CD8-positive, alpha-beta memory T cell (primary cell): ENCODE measurements at regions not wholly inside any gene's neighbourhood (a gene's known extent, or its start where the extent isn't known, plus 50 kb on each side); places are given as distances from the start of the nearest gene placed in this dataset.

Experiments used
- CTCF ChIA-PET: fragments of 350-600 bp; sonication (Branson Sonifier 250); formaldehyde crosslinking; loops from one replicate; lab custom pipeline; 2021; ENCODE audit warnings: antibody characterized with exemption; lab: Charles Lee
- POLR2A ChIA-PET: fragments of 350-600 bp; sonication (Branson Sonifier 250); formaldehyde crosslinking; loops from one replicate; lab custom pipeline; 2021; ENCODE audit warnings: antibody characterized with exemption; lab: Charles Lee
- DNase-seq, 5 donors: peaks; one replicate each; pipeline versions ENCODE4 v3.0.0 to v3.0.0-alpha.2; 2020 to 2022; ENCODE audit warnings: mixed read lengths in 1 of 5
- H3K27ac ChIP-seq: one replicate; pipeline ENCODE4 v1.7.0; 2013; ENCODE audit warnings: low read depth, mild to moderate bottlenecking, low read length, moderate library complexity
- H3K27me3 ChIP-seq: 2 replicates; pipeline ENCODE4 v1.7.0; 2013; ENCODE audit warnings: low read length, mild to moderate bottlenecking; ENCODE audit not compliant: insufficient read depth, poor library complexity, severe bottlenecking
- H3K36me3 ChIP-seq: 2 replicates; pipeline ENCODE4 v1.7.0; 2013; ENCODE audit warnings: mild to moderate bottlenecking, low read length, moderate library complexity; ENCODE audit not compliant: insufficient read depth
- H3K4me1 ChIP-seq: 2 replicates; pipeline ENCODE4 v1.7.0; 2013; ENCODE audit warnings: mild to moderate bottlenecking, low read length, moderate library complexity; ENCODE audit not compliant: insufficient read depth
- H3K4me3 ChIP-seq: 2 replicates; pipeline ENCODE4 v1.7.0; 2013; ENCODE audit warnings: mild to moderate bottlenecking, low read length
- H3K9me3 ChIP-seq: 2 replicates; pipeline ENCODE4 v1.7.0; 2013; ENCODE audit warnings: mild to moderate bottlenecking, low read length
- H3K27ac Mint-ChIP-seq, 8 donors: one replicate each; pipeline ENCODE4 v1.8.0; 2020 to 2021; ENCODE audit warnings: mixed read lengths in 8 of 8, mild to moderate bottlenecking in 6 of 8, inconsistent platforms in 3 of 8, moderate library complexity in 3 of 8
- H3K27me3 Mint-ChIP-seq, 2 donors: one replicate each; pipeline ENCODE4 v1.8.0; 2020 to 2021; ENCODE audit warnings: mixed read lengths in 2 of 2, mild to moderate bottlenecking in 1 of 2, moderate library complexity in 1 of 2
- H3K36me3 Mint-ChIP-seq, 3 donors: one replicate each; pipeline ENCODE4 v1.8.0; 2020 to 2021; ENCODE audit warnings: mixed read lengths in 3 of 3, inconsistent platforms in 1 of 3, mild to moderate bottlenecking in 1 of 3
- H3K4me1 Mint-ChIP-seq, 3 donors: one replicate each; pipeline ENCODE4 v1.8.0; 2020 to 2021; ENCODE audit warnings: mixed read lengths in 3 of 3, inconsistent platforms in 1 of 3, mild to moderate bottlenecking in 1 of 3
- H3K4me3 Mint-ChIP-seq, 7 donors: one replicate each; pipeline ENCODE4 v1.8.0; 2020 to 2021; ENCODE audit warnings: mixed read lengths in 7 of 7, mild to moderate bottlenecking in 6 of 7, moderate library complexity in 4 of 7, inconsistent platforms in 2 of 7
- H3K9me3 Mint-ChIP-seq, 5 donors: one replicate each; pipeline ENCODE4 v1.8.0; 2020 to 2022; ENCODE audit warnings: mixed read lengths in 5 of 5, mild to moderate bottlenecking in 3 of 5, moderate library complexity in 2 of 5, inconsistent platforms in 1 of 5

- no peak overlapping the region for H3K27ac Mint-ChIP-seq
- ChIA-PET CTCF (no interaction called here), POLR2A (no interaction called here)
- no peak for DNase-seq
- Histone ChIP-seq H3K9me3 (no peaks in the 10 kb centered on the region), H3K4me1 (no peaks in the 10 kb centered on the region), H3K27ac (no peak overlapping the region), H3K36me3 (no peaks in the 10 kb centered on the region), H3K4me3 (no peak overlapping the region), H3K27me3 (no peaks in the 10 kb centered on the region)
- H3K4me1 Mint-ChIP-seq, result no peaks in the 10 kb centered on the region
- peaks cover 1 to 28% (median 8%) of the 10 kb centered on the region in 5 donors for H3K9me3 Mint-ChIP-seq
- H3K4me3 Mint-ChIP-seq, result no peak overlapping the region
- peaks cover 0 to 2% of the 10 kb centered on the region in 2 donors for H3K27me3 Mint-ChIP-seq
- no peaks in the 10 kb centered on the region for H3K36me3 Mint-ChIP-seq
These were observed 1752.4 kb upstream of the FLRT2 start for GRCh38 chr14:83777516-83777915.

GRCh38 chr14:83779266-83779665, 1750.7 kb upstream of the FLRT2 start:
- Mint-ChIP-seq H3K27me3 (peaks cover 0 to 2% of the 10 kb centered on the region in 2 donors), H3K4me1 (no peaks in the 10 kb centered on the region), H3K36me3 (no peaks in the 10 kb centered on the region), H3K27ac (no peak overlapping the region), H3K9me3 (peaks cover 3 to 32% (median 6%) of the 10 kb centered on the region in 5 donors), H3K4me3 (no peak overlapping the region)
- no peaks in the 10 kb centered on the region for H3K36me3 ChIP-seq
- ChIA-PET CTCF (no interaction called here), POLR2A (no interaction called here)
- no peak overlapping the region for H3K27ac ChIP-seq
- no peak for DNase-seq
- H3K4me3 ChIP-seq, result no peak overlapping the region
- H3K27me3 ChIP-seq, result no peaks in the 10 kb centered on the region
- no peaks in the 10 kb centered on the region for H3K4me1 ChIP-seq
- H3K9me3 ChIP-seq, result no peaks in the 10 kb centered on the region

- Mint-ChIP-seq H3K9me3 (peaks cover 3 to 32% (median 6%) of the 10 kb centered on the region in 5 donors), H3K4me1 (no peaks in the 10 kb centered on the region), H3K27me3 (peaks cover 0 to 2% of the 10 kb centered on the region in 2 donors), H3K4me3 (no peak overlapping the region), H3K36me3 (no peaks in the 10 kb centered on the region), H3K27ac (no peak overlapping the region)
- Histone ChIP-seq H3K27ac (no peak overlapping the region), H3K4me3 (no peak overlapping the region), H3K4me1 (no peaks in the 10 kb centered on the region), H3K9me3 (no peaks in the 10 kb centered on the region), H3K36me3 (no peaks in the 10 kb centered on the region), H3K27me3 (no peaks in the 10 kb centered on the region)
- POLR2A ChIA-PET, result no interaction called here
- DNase-seq, result no peak
- CTCF ChIA-PET, result no interaction called here
These were observed 1749.6 kb upstream of the FLRT2 start for GRCh38 chr14:83780321-83780720.

GRCh38 chr14:83798421-83798820, 1731.5 kb upstream of the FLRT2 start:
- Mint-ChIP-seq H3K4me1 (no peaks in the 10 kb centered on the region), H3K27me3 (no peaks in the 10 kb centered on the region), H3K27ac (no peak overlapping the region), H3K9me3 (peaks cover 2 to 31% (median 18%) of the 10 kb centered on the region in 5 donors), H3K4me3 (no peak overlapping the region), H3K36me3 (no peaks in the 10 kb centered on the region)
- POLR2A ChIA-PET, result no interaction called here
- Histone ChIP-seq H3K9me3 (no peaks in the 10 kb centered on the region), H3K36me3 (no peaks in the 10 kb centered on the region), H3K4me1 (no peaks in the 10 kb centered on the region), H3K27me3 (no peaks in the 10 kb centered on the region), H3K27ac (no peak overlapping the region), H3K4me3 (no peak overlapping the region)
- no peak for DNase-seq
- CTCF ChIA-PET, result no interaction called here

- ChIA-PET CTCF (no interaction called here), POLR2A (no interaction called here)
- no peaks in the 10 kb centered on the region for H3K4me1 ChIP-seq
- no peak overlapping the region for H3K4me3 Mint-ChIP-seq
- H3K27me3 ChIP-seq, result no peaks in the 10 kb centered on the region
- no peaks in the 10 kb centered on the region for H3K27me3 Mint-ChIP-seq
- H3K9me3 Mint-ChIP-seq, result peaks cover 4 to 30% (median 11%) of the 10 kb centered on the region in 5 donors
- no peaks in the 10 kb centered on the region for H3K4me1 Mint-ChIP-seq
- no peaks in the 10 kb centered on the region for H3K36me3 Mint-ChIP-seq
- no peak overlapping the region for H3K27ac Mint-ChIP-seq
- no peaks in the 10 kb centered on the region for H3K36me3 ChIP-seq
- no peak overlapping the region for H3K4me3 ChIP-seq
- H3K9me3 ChIP-seq, result no peaks in the 10 kb centered on the region
- H3K27ac ChIP-seq, result no peak overlapping the region
- no peak for DNase-seq
These were observed 1730.7 kb upstream of the FLRT2 start for GRCh38 chr14:83799233-83799632.

GRCh38 chr14:83814896-83815295, 1715.0 kb upstream of the FLRT2 start:
- H3K9me3 Mint-ChIP-seq, result peaks cover 2 to 28% (median 6%) of the 10 kb centered on the region in 5 donors
- Histone ChIP-seq H3K27ac (no peak overlapping the region), H3K27me3 (no peaks in the 10 kb centered on the region), H3K9me3 (no peaks in the 10 kb centered on the region), H3K4me1 (no peaks in the 10 kb centered on the region), H3K4me3 (no peak overlapping the region), H3K36me3 (no peaks in the 10 kb centered on the region)
- H3K36me3 Mint-ChIP-seq, result no peaks in the 10 kb centered on the region
- H3K4me3 Mint-ChIP-seq, result no peak overlapping the region
- CTCF ChIA-PET, result no interaction called here
- no peaks in the 10 kb centered on the region for H3K4me1 Mint-ChIP-seq
- no peak for DNase-seq
- no peaks in the 10 kb centered on the region for H3K27me3 Mint-ChIP-seq
- POLR2A ChIA-PET, result no interaction called here
- no peak overlapping the region for H3K27ac Mint-ChIP-seq

- no peaks in the 10 kb centered on the region for H3K27me3 Mint-ChIP-seq
- Histone ChIP-seq H3K36me3 (no peaks in the 10 kb centered on the region), H3K9me3 (no peaks in the 10 kb centered on the region), H3K4me1 (no peaks in the 10 kb centered on the region), H3K27ac (no peak overlapping the region), H3K27me3 (no peaks in the 10 kb centered on the region), H3K4me3 (no peak overlapping the region)
- H3K9me3 Mint-ChIP-seq, result peaks cover 3 to 20% (median 9%) of the 10 kb centered on the region in 5 donors
- no peak for DNase-seq
- ChIA-PET CTCF (no interaction called here), POLR2A (no interaction called here)
- no peaks in the 10 kb centered on the region for H3K36me3 Mint-ChIP-seq
- H3K27ac Mint-ChIP-seq, result no peak overlapping the region
- no peaks in the 10 kb centered on the region for H3K4me1 Mint-ChIP-seq
- H3K4me3 Mint-ChIP-seq, result no peak overlapping the region
These were observed 1713.2 kb upstream of the FLRT2 start for GRCh38 chr14:83816761-83817160.

- Histone ChIP-seq H3K9me3 (no peaks in the 10 kb centered on the region), H3K4me3 (no peak overlapping the region), H3K4me1 (no peaks in the 10 kb centered on the region), H3K27me3 (no peaks in the 10 kb centered on the region), H3K36me3 (no peaks in the 10 kb centered on the region), H3K27ac (no peak overlapping the region)
- Mint-ChIP-seq H3K4me1 (no peaks in the 10 kb centered on the region), H3K27ac (no peak overlapping the region), H3K27me3 (no peaks in the 10 kb centered on the region), H3K9me3 (peaks cover 2 to 39% (median 15%) of the 10 kb centered on the region in 5 donors), H3K36me3 (no peaks in the 10 kb centered on the region), H3K4me3 (no peak overlapping the region)
- ChIA-PET CTCF (no interaction called here), POLR2A (no interaction called here)
- no peak for DNase-seq
These were observed 1704.1 kb upstream of the FLRT2 start for GRCh38 chr14:83825843-83826242.

GRCh38 chr14:83826838-83827237, 1703.1 kb upstream of the FLRT2 start:
- ChIA-PET CTCF (no interaction called here), POLR2A (no interaction called here)
- H3K9me3 ChIP-seq, result no peaks in the 10 kb centered on the region
- no peaks in the 10 kb centered on the region for H3K27me3 Mint-ChIP-seq
- no peaks in the 10 kb centered on the region for H3K4me1 Mint-ChIP-seq
- DNase-seq, result no peak
- no peaks in the 10 kb centered on the region for H3K4me1 ChIP-seq
- no peak overlapping the region for H3K27ac Mint-ChIP-seq
- H3K9me3 Mint-ChIP-seq, result peaks cover 2 to 36% (median 15%) of the 10 kb centered on the region in 5 donors
- no peaks in the 10 kb centered on the region for H3K36me3 Mint-ChIP-seq
- no peaks in the 10 kb centered on the region for H3K36me3 ChIP-seq
- no peak overlapping the region for H3K4me3 ChIP-seq
- H3K27me3 ChIP-seq, result no peaks in the 10 kb centered on the region
- no peak overlapping the region for H3K4me3 Mint-ChIP-seq
- no peak overlapping the region for H3K27ac ChIP-seq
